ENCODE measurements at regions not wholly inside any gene's neighbourhood (a gene's known extent, or its start where the extent isn't known, plus 50 kb on each side); places are given as distances from the start of the nearest gene placed in this dataset.

GRCh38 chr7:152969839-152970238 is 210.3 kb downstream of the ACTR3B start:
- no peak overlapping the region for H3K27ac ChIP-seq (ENCODE audit: low read depth in 1 of 2, low read length in 1 of 2)
- WGBS, 2 donors: 46 to 60% methylated on average over 1 of the region's 1 CpG
- DNase-seq: no peak
- H3K36me3 ChIP-seq (ENCODE audit: control insufficient read depth in 4 of 4, insufficient read depth in 4 of 4, low read length in 4 of 4): no peaks in the 10 kb centered on the region
- no peak for TF ChIP-seq CTCF (IDR thresholded peaks at IDR 0.05; ENCODE audit: control extremely low read depth, extremely low read depth)
- ATAC-seq (ENCODE audit: insufficient read depth, low FRiP score): no peak
- no peak overlapping the region for H3K9ac ChIP-seq (ENCODE audit: insufficient read depth in 1 of 2, low read length in 2 of 2)
- H3K4me3 ChIP-seq: no peak overlapping the region
- no peaks in the 10 kb centered on the region for H3K27me3 ChIP-seq (ENCODE audit: control insufficient read depth in 3 of 3, insufficient read depth in 3 of 3, low read length in 2 of 3)
- no peaks in the 10 kb centered on the region for H3K4me1 ChIP-seq (ENCODE audit: control insufficient read depth in 5 of 5, insufficient read depth in 5 of 5, low read length in 5 of 5)
- H3K9me3 ChIP-seq (ENCODE audit: control insufficient read depth in 4 of 4, insufficient read depth in 3 of 4, low read length in 3 of 4): peaks cover 0 to 15% (median 0%) of the 10 kb centered on the region in 4 donors

- no peaks in the 10 kb centered on the region for H3K4me1 ChIP-seq (ENCODE audit: control insufficient read depth in 5 of 5, insufficient read depth in 5 of 5, low read length in 5 of 5)
- 74 to 90% methylated on average over 5 of the region's 5 CpGs for WGBS, 2 donors
- no peaks in the 10 kb centered on the region for H3K27me3 ChIP-seq (ENCODE audit: control insufficient read depth in 3 of 3, insufficient read depth in 3 of 3, low read length in 2 of 3)
- H3K27ac ChIP-seq (ENCODE audit: low read depth in 1 of 2, low read length in 1 of 2): no peak overlapping the region
- H3K36me3 ChIP-seq (ENCODE audit: control insufficient read depth in 4 of 4, insufficient read depth in 4 of 4, low read length in 4 of 4): no peaks in the 10 kb centered on the region
- DNase-seq: no peak
- ATAC-seq (ENCODE audit: insufficient read depth, low FRiP score): no peak
- peaks cover 0 to 15% (median 0%) of the 10 kb centered on the region in 4 donors for H3K9me3 ChIP-seq (ENCODE audit: control insufficient read depth in 4 of 4, insufficient read depth in 3 of 4, low read length in 3 of 4)
- no peak overlapping the region for H3K9ac ChIP-seq (ENCODE audit: insufficient read depth in 1 of 2, low read length in 2 of 2)
- TF ChIP-seq CTCF (IDR thresholded peaks at IDR 0.05; ENCODE audit: control extremely low read depth, extremely low read depth): no peak
- H3K4me3 ChIP-seq: no peak overlapping the region
Measured at GRCh38 chr7:152970481-152970880, 210.9 kb downstream of the ACTR3B start.

GRCh38 chr7:152974577-152974976 is 215.0 kb downstream of the ACTR3B start:
- Histone ChIP-seq H3K9ac (ENCODE audit: insufficient read depth in 1 of 2, low read length in 2 of 2) (no peak overlapping the region), H3K4me1 (ENCODE audit: control insufficient read depth in 5 of 5, insufficient read depth in 5 of 5, low read length in 5 of 5) (no peaks in the 10 kb centered on the region), H3K9me3 (ENCODE audit: control insufficient read depth in 4 of 4, insufficient read depth in 3 of 4, low read length in 3 of 4) (peaks cover 0 to 11% (median 0%) of the 10 kb centered on the region in 4 donors), H3K27me3 (ENCODE audit: control insufficient read depth in 3 of 3, insufficient read depth in 3 of 3, low read length in 2 of 3) (no peaks in the 10 kb centered on the region), H3K4me3 (no peak overlapping the region), H3K36me3 (ENCODE audit: control insufficient read depth in 4 of 4, insufficient read depth in 4 of 4, low read length in 4 of 4) (no peaks in the 10 kb centered on the region), H3K27ac (ENCODE audit: low read depth in 1 of 2, low read length in 1 of 2) (no peak overlapping the region)
- 11 to 20% methylated on average over 3 of the region's 3 CpGs for WGBS, 2 donors
- no peak for TF ChIP-seq CTCF (IDR thresholded peaks at IDR 0.05; ENCODE audit: control extremely low read depth, extremely low read depth)
- no peak for ATAC-seq (ENCODE audit: insufficient read depth, low FRiP score)
- DNase-seq: no peak

- no peak for TF ChIP-seq CTCF (IDR thresholded peaks at IDR 0.05; ENCODE audit: control extremely low read depth, extremely low read depth)
- Histone ChIP-seq H3K27me3 (ENCODE audit: control insufficient read depth in 3 of 3, insufficient read depth in 3 of 3, low read length in 2 of 3) (no peaks in the 10 kb centered on the region), H3K9ac (ENCODE audit: insufficient read depth in 1 of 2, low read length in 2 of 2) (no peak overlapping the region), H3K9me3 (ENCODE audit: control insufficient read depth in 4 of 4, insufficient read depth in 3 of 4, low read length in 3 of 4) (peaks cover 0 to 11% (median 0%) of the 10 kb centered on the region in 4 donors), H3K4me1 (ENCODE audit: control insufficient read depth in 5 of 5, insufficient read depth in 5 of 5, low read length in 5 of 5) (no peaks in the 10 kb centered on the region), H3K4me3 (no peak overlapping the region), H3K36me3 (ENCODE audit: control insufficient read depth in 4 of 4, insufficient read depth in 4 of 4, low read length in 4 of 4) (no peaks in the 10 kb centered on the region), H3K27ac (ENCODE audit: low read depth in 1 of 2, low read length in 1 of 2) (no peak overlapping the region)
- 28 to 41% methylated on average over 2 of the region's 2 CpGs for WGBS, 2 donors
- ATAC-seq (ENCODE audit: insufficient read depth, low FRiP score) (no peak), DNase-seq (no peak)
Measured at GRCh38 chr7:152975076-152975475, 215.5 kb downstream of the ACTR3B start.

All from lung (tissue), 11 donors.